Endothelial cell of umbilical vein (primary cell): ENCODE measurements at regions not wholly inside any gene's neighbourhood (a gene's known extent, or its start where the extent isn't known, plus 50 kb on each side); places are given as distances from the start of the nearest gene placed in this dataset.

Experiments used
- BruUV-seq: library from RNA; stranded (reverse); fragments of 400-500 nt; replicated peaks from 2 replicates; lab custom pipeline; 2021; lab: Mats Ljungman, UMichigan
- CTCF ChIA-PET: fragments of 300-600, 350-600 bp; sonication (Branson Sonifier 250); formaldehyde crosslinking; loops from one replicate; lab custom pipeline; 2021; ENCODE audit warnings: antibody characterized with exemption, inconsistent platforms; lab: Charles Lee
- POLR2A ChIA-PET: fragments of 300-600, 350-600 bp; sonication (Branson Sonifier 250); formaldehyde crosslinking; loops from one replicate; lab custom pipeline; 2021; ENCODE audit warnings: antibody characterized with exemption, inconsistent platforms; lab: Charles Lee
- DNase-seq: peaks from one replicate; pipeline ENCODE4 v3.0.0-alpha.2; 2011; ENCODE audit warnings: low read depth, low spot score
- FAIRE-seq: peaks from 2 replicates; lab custom pipeline; 2011; peaks lifted over from hg19 to GRCh38; lab: Jason Lieb, UNC
- H2AFZ ChIP-seq: 2 replicates; pipeline ENCODE4 v1.6.0; 2012; ENCODE audit warnings: low read depth, low read length, control low read depth, inconsistent platforms
- H3K27ac ChIP-seq: 2 replicates; pipeline ENCODE4 v1.5.1; 2011; ENCODE audit warnings: low read depth, mild to moderate bottlenecking, control low read depth, low read length, moderate library complexity; ENCODE audit not compliant: insufficient read depth
- H3K27me3 ChIP-seq, 2 experiments: 2 replicates each; pipeline versions ENCODE4 v1.6.0 to v1.6.1; 2011; ENCODE audit warnings: low read length in 2 of 2, mixed read lengths in 1 of 2; ENCODE audit not compliant: control insufficient read depth in 2 of 2, insufficient read depth in 2 of 2
- H3K36me3 ChIP-seq, 2 experiments: 2 replicates in 1 of 2; 3 replicates in 1 of 2; pipeline ENCODE4 v1.5.1; 2011; ENCODE audit warnings: low read length in 2 of 2, mild to moderate bottlenecking in 1 of 2, moderate library complexity in 1 of 2; ENCODE audit not compliant: control insufficient read depth in 2 of 2, insufficient read depth in 2 of 2; ENCODE audit errors: extremely low read depth in 1 of 2
- H3K4me1 ChIP-seq: 3 replicates; pipeline ENCODE4 v1.5.1; 2011; ENCODE audit warnings: mild to moderate bottlenecking, low read length; ENCODE audit not compliant: control insufficient read depth, insufficient read depth; ENCODE audit errors: extremely low read depth
- H3K4me2 ChIP-seq: 2 replicates; pipeline ENCODE4 v1.6.1; 2011; ENCODE audit warnings: low read length, control low read depth, mixed read lengths; ENCODE audit not compliant: insufficient read depth
- H3K4me3 ChIP-seq, 3 experiments: fragments of 200-600 bp in 1 of 3; sonication (generic), shearing (Covaris generic) in 1 of 3; replicated peaks in 1 of 3; 2 replicates each; pipeline ENCODE4 v1.5.1; 2011 to 2016; ENCODE audit warnings: control low read depth in 3 of 3, low read length in 3 of 3, mild to moderate bottlenecking in 2 of 3, inconsistent platforms in 1 of 3, low read depth in 1 of 3, moderate library complexity in 1 of 3; ENCODE audit not compliant: insufficient read depth in 1 of 3
- H3K79me2 ChIP-seq: 2 replicates; pipeline ENCODE4 v1.6.0; 2012; ENCODE audit warnings: low read length, inconsistent platforms; ENCODE audit not compliant: control insufficient read depth, insufficient read depth
- H3K9ac ChIP-seq: replicated peaks from 2 replicates; pipeline ENCODE3; 2011; ENCODE audit warnings: low read length, control low read depth; ENCODE audit not compliant: insufficient read depth; ENCODE audit errors: extremely low read depth
- H3K9me1 ChIP-seq: replicated peaks from 3 replicates; pipeline ENCODE4 v1.6.0; 2011; ENCODE audit warnings: mild to moderate bottlenecking, low read length; ENCODE audit not compliant: control insufficient read depth, insufficient read depth; ENCODE audit errors: extremely low read depth
- H3K9me3 ChIP-seq: replicated peaks from 2 replicates; pipeline ENCODE4 v1.5.1; 2012; ENCODE audit warnings: low read length, inconsistent platforms; ENCODE audit not compliant: control insufficient read depth, insufficient read depth
- H4K20me1 ChIP-seq: replicated peaks from 2 replicates; pipeline ENCODE3; 2011; ENCODE audit warnings: mild to moderate bottlenecking, low read length; ENCODE audit not compliant: control insufficient read depth, insufficient read depth; ENCODE audit errors: extremely low read depth
- CTCF ChIP-seq, 2 donors: IDR thresholded peaks; 1 replicate in 1 of 2; 2 replicates in 1 of 2; pipeline ENCODE4 v1.5.1; 2011; ENCODE audit warnings: low read length in 2 of 2, mild to moderate bottlenecking in 2 of 2, moderate library complexity in 2 of 2, control low read depth in 1 of 2, inconsistent platforms in 1 of 2, low read depth in 1 of 2; ENCODE audit not compliant: insufficient read depth in 1 of 2; ENCODE audit errors: extremely low read depth in 1 of 2
- EZH2 ChIP-seq: IDR thresholded peaks from 2 replicates; pipeline ENCODE4 v1.6.1; 2012; ENCODE audit warnings: borderline replicate concordance, low read depth, mild to moderate bottlenecking, moderate library complexity, low read length, inconsistent platforms; ENCODE audit not compliant: severe bottlenecking
- FOS ChIP-seq: IDR thresholded peaks from 2 replicates; pipeline ENCODE4 v1.6.1; 2011; ENCODE audit warnings: mild to moderate bottlenecking, low read length, moderate library complexity, borderline replicate concordance; ENCODE audit not compliant: insufficient read depth
- GATA2 ChIP-seq: IDR thresholded peaks from 2 replicates; pipeline ENCODE4 v1.7.0; 2011; ENCODE audit warnings: low read depth, mild to moderate bottlenecking, moderate library complexity, mixed read lengths, low read length; ENCODE audit not compliant: insufficient read length, insufficient read depth
- JUN ChIP-seq: IDR thresholded peaks from 2 replicates; pipeline ENCODE4 v1.6.1; 2011; ENCODE audit warnings: borderline replicate concordance, low read depth; ENCODE audit not compliant: insufficient read length, insufficient read depth
- MAX ChIP-seq: IDR thresholded peaks from 2 replicates; pipeline ENCODE4 v1.6.1; 2011; ENCODE audit not compliant: insufficient read depth, insufficient read length
- MYC ChIP-seq: IDR thresholded peaks from one replicate; pipeline ENCODE4 v1.6.1; 2011; ENCODE audit warnings: mild to moderate bottlenecking, low read depth, low read length
- POLR2A ChIP-seq: IDR thresholded peaks from 2 replicates; pipeline ENCODE4 v1.6.1; 2012; ENCODE audit warnings: low read depth, mild to moderate bottlenecking, control low read depth, low read length
- POLR2AphosphoS5 ChIP-seq: IDR thresholded peaks from 2 replicates; pipeline ENCODE4 v1.6.1; 2012; ENCODE audit warnings: low read depth, mild to moderate bottlenecking, control low read depth, low read length, moderate library complexity; ENCODE audit not compliant: insufficient read depth
- dilution Hi-C: fragments of 300-500 bp; cut with MboI; formaldehyde crosslinking; loops from one replicate; pipeline ENCODE4 v1.15.0; 2019; ENCODE audit warnings: low sequenced_read_pairs; ENCODE audit not compliant: extremely low pct_ligation_motif_present
- intact Hi-C: fragments of 100-400 bp; cut with micrococcal nuclease; formaldehyde crosslinking; loops from one replicate; pipeline ENCODE4 v1.10.0; 2022

GRCh38 chr10:113427811-113428558, 124.9 kb upstream of the HABP2 start:
- POLR2A ChIA-PET = no interaction called here

More at GRCh38 chr10:113427811-113428558, 124.9 kb upstream of the HABP2 start:
- Histone ChIP-seq H3K9me1 (no peaks in the 10 kb centered on the region), H3K27me3 (peaks cover 0 to 1% of the 10 kb centered on the region in 2 experiments), H3K27ac (no peak overlapping the region), H3K36me3 (no peaks in the 10 kb centered on the region), H3K9ac (no peak overlapping the region), H3K4me1 (no peaks in the 10 kb centered on the region), H3K4me3 (no peak overlapping the region), H4K20me1 (no peaks in the 10 kb centered on the region), H3K4me2 (no peak overlapping the region), H3K79me2 (no peaks in the 10 kb centered on the region), H3K9me3 (no peaks in the 10 kb centered on the region), H2AFZ (no peak overlapping the region)
- no TSS peak for BruUV-seq
- dilution Hi-C loops (no loop called here), intact Hi-C loops (no loop called here)
- TF ChIP-seq GATA2 (no peak), CTCF (IDR thresholded peaks at IDR 0.05; ENCODE audit: extremely low read depth in 1 of 2, insufficient read depth in 1 of 2, low read depth in 1 of 2, low read length in 2 of 2) (no peak), FOS (no peak), POLR2A (no peak), JUN (no peak), MYC (no peak), EZH2 (no peak), POLR2AphosphoS5 (no peak), MAX (no peak)
- DNase-seq (no peak), FAIRE-seq (no peak)
- CTCF ChIA-PET = no interaction called here
